Brain microvascular endothelial cell (primary cell): ENCODE measurements at regions not wholly inside any gene's neighbourhood (a gene's known extent, or its start where the extent isn't known, plus 50 kb on each side); places are given as distances from the start of the nearest gene placed in this dataset.
A peak's percentile ranks its signal among the peaks of the same experiment; 100 is the strongest.

ENCODE experiments used
- DNase-seq: peaks from one replicate; pipeline ENCODE4 v3.0.0-alpha.2; 2020
- H3K27ac ChIP-seq: fragments of 250-450 bp; sonication (Bioruptor Pico); 2 replicates; pipeline ENCODE4 v1.5.1; 2020; ENCODE audit warnings: mild to moderate bottlenecking, moderate library complexity
- H3K27me3 ChIP-seq: fragments of 250-450 bp; sonication (Bioruptor Pico); replicated peaks from 2 replicates; pipeline ENCODE4 v1.5.1; 2020; ENCODE audit warnings: mild to moderate bottlenecking
- H3K36me3 ChIP-seq: fragments of 250-450 bp; sonication (Bioruptor Pico); replicated peaks from 2 replicates; pipeline ENCODE4 v1.5.1; 2020; ENCODE audit warnings: mild to moderate bottlenecking
- H3K4me3 ChIP-seq: 2 replicates; pipeline ENCODE4 v1.5.1; 2011; ENCODE audit warnings: low read depth, mild to moderate bottlenecking, control low read depth, low read length, moderate library complexity
- CTCF ChIP-seq: IDR thresholded peaks from 2 replicates; pipeline ENCODE4 v1.5.1; 2011; ENCODE audit warnings: low read depth, mild to moderate bottlenecking, moderate library complexity, low read length, control low read depth, inconsistent platforms; ENCODE audit errors: missing control alignments
- in situ Hi-C: cut with HindIII; loops from 2 replicates; pipeline ENCODE4 v1.10.0; 2017; ENCODE audit warnings: low sequenced_read_pairs, low pct_ligation_motif_present

- Histone ChIP-seq H3K4me3 (no peak overlapping the region), H3K27me3 (no peaks in the 10 kb centered on the region), H3K27ac (no peak overlapping the region), H3K36me3 (no peaks in the 10 kb centered on the region)
- peak; percentile 54 for DNase-seq
- TF ChIP-seq CTCF: no peak
- in situ Hi-C loops: no loop called here
Observed at GRCh38 chr7:50939021-50939420, 156.3 kb upstream of the GRB10 start.

- in situ Hi-C loops: no loop called here
- no peak for TF ChIP-seq CTCF
- H3K4me3 ChIP-seq: no peak overlapping the region
- no peak for DNase-seq
- no peaks in the 10 kb centered on the region for H3K27me3 ChIP-seq
- no peaks in the 10 kb centered on the region for H3K36me3 ChIP-seq
- no peak overlapping the region for H3K27ac ChIP-seq
Observed at GRCh38 chr7:50937727-50938126, 155.0 kb upstream of the GRB10 start.

GRCh38 chr7:50926049-50926448, 143.4 kb upstream of the GRB10 start:
- no peaks in the 10 kb centered on the region for H3K27me3 ChIP-seq
- no peaks in the 10 kb centered on the region for H3K36me3 ChIP-seq
- no peak for DNase-seq
- no peak overlapping the region for H3K27ac ChIP-seq
- no peak for TF ChIP-seq CTCF
- H3K4me3 ChIP-seq: no peak overlapping the region
- in situ Hi-C loops: no loop called here

- in situ Hi-C loops: no loop called here
- H3K27ac ChIP-seq: no peak overlapping the region
- no peaks in the 10 kb centered on the region for H3K36me3 ChIP-seq
- no peak for TF ChIP-seq CTCF
- H3K4me3 ChIP-seq: no peak overlapping the region
- DNase-seq: no peak
- H3K27me3 ChIP-seq: no peaks in the 10 kb centered on the region
Observed at GRCh38 chr7:50923476-50923875, 140.8 kb upstream of the GRB10 start.

GRCh38 chr7:50921114-50921813, 138.6 kb upstream of the GRB10 start:
- no peak for DNase-seq
- in situ Hi-C loops: no loop called here
- TF ChIP-seq CTCF: no peak

More at GRCh38 chr7:50921114-50921813, 138.6 kb upstream of the GRB10 start:
- Histone ChIP-seq H3K4me3 (no peak overlapping the region), H3K27me3 (no peaks in the 10 kb centered on the region), H3K36me3 (no peaks in the 10 kb centered on the region), H3K27ac (no peak overlapping the region)
